ENCODE measurements at regions not wholly inside any gene's neighbourhood (a gene's known extent, or its start where the extent isn't known, plus 50 kb on each side); places are given as distances from the start of the nearest gene placed in this dataset.
"Not testable (repeated sequence)": the region's sequence is repeated elsewhere in the genome, so short reads cannot be mapped to it uniquely, and the experiment has no call there.

GRCh38 chr7:70894799-70895198 lies 237.1 kb upstream of the GALNT17 start:
- TF ChIP-seq CTCF (IDR thresholded peaks at IDR 0.05), result no peak
- no peak for TF ChIP-seq POLR2A (IDR thresholded peaks at IDR 0.05)
- H3K9me3 ChIP-seq, result no peaks in the 10 kb centered on the region
- intact Hi-C loops (cut with DNase I; ENCODE audit: low total_unique reads), result no loop called here
- no peak for DNase-seq
- H3K27me3 ChIP-seq, result no peaks in the 10 kb centered on the region
- no peaks in the 10 kb centered on the region for H3K36me3 ChIP-seq (ENCODE audit: low read depth, missing control alignments)
- WGBS, 2 donors, result 96 to 100% methylated on average over 4 to 6 of the region's 6 CpGs
- H3K27ac ChIP-seq, result no peak overlapping the region
- H3K4me3 ChIP-seq, result no peak overlapping the region
- peaks cover 3% of the 10 kb centered on the region for H3K4me1 ChIP-seq

DNA sequence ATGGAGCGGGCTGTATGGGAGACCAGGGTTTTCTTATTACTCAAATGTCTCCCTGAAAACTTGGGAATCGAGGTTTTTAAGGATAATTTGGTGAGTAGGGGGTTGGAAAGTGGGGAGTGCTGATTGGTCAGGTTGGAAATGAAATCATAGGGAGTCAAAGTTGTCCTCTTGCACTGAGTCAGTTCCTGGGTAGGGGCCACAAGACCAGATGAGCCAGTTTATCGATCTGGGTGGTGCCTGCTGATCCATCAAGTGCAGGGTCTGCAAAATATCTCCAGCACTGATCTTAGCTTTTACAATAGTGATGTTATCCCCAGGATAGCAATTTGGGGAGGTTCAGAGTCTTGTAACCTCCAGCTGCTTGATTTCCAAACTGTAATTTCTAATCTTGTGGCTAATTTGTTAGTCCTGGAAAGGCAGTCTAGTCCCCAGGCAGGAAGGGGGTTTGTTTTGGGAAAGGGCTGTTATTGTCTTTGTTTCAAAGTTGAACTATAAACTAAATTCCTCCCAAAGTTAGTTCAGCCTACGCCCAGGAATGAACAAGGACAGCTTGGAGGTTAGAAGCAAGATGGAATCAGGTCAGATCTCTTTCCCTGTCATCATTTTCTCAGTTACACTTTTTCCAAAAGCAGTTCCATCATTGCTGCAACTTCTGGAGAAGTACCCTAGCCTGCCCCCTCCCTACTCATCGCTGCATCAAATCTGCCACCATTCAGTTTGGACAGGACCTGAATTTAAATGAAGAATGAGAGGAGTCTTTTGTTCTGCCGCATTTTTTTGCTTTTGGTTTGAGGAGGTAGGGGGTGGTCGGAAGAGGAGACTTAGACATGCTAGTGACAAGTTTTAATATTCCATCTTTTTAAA lies 236.4 kb upstream of the GALNT17 start:
- DNase-seq; H3K27me3 ChIP-seq; H3K4me3 ChIP-seq; H3K9me3 ChIP-seq; H3K27ac ChIP-seq; H3K4me1 ChIP-seq; H3K36me3 ChIP-seq (ENCODE audit: low read depth, missing control alignments); intact Hi-C loops (cut with DNase I; ENCODE audit: low total_unique reads): not testable (repeated sequence)
- 69 to 79% methylated on average over 7 of the region's 7 CpGs for WGBS, 2 donors

- H3K27ac ChIP-seq, result no peak overlapping the region
These were observed 224.4 kb upstream of the GALNT17 start for GRCh38 chr7:70907259-70908247.

GRCh38 chr7:70913924-70914323 lies 218.0 kb upstream of the GALNT17 start:
- Histone ChIP-seq H3K36me3 (ENCODE audit: low read depth, missing control alignments) (no peaks in the 10 kb centered on the region), H3K9me3 (no peaks in the 10 kb centered on the region), H3K27ac (no peak overlapping the region), H3K4me1 (no peaks in the 10 kb centered on the region), H3K27me3 (no peaks in the 10 kb centered on the region), H3K4me3 (no peak overlapping the region)
- 85 to 88% methylated on average over 4 of the region's 4 CpGs for WGBS, 2 donors
- TF ChIP-seq POLR2A (IDR thresholded peaks at IDR 0.05) (no peak), CTCF (IDR thresholded peaks at IDR 0.05) (no peak)
- DNase-seq, result no peak
- intact Hi-C loops (cut with DNase I; ENCODE audit: low total_unique reads), result no loop called here

More at GRCh38 chr7:70907259-70908247, 224.4 kb upstream of the GALNT17 start:
- intact Hi-C loops (cut with DNase I; ENCODE audit: low total_unique reads), result no loop called here
- no peaks in the 10 kb centered on the region for H3K9me3 ChIP-seq
- no peak for DNase-seq
- no peak for TF ChIP-seq CTCF (IDR thresholded peaks at IDR 0.05)
- TF ChIP-seq POLR2A (IDR thresholded peaks at IDR 0.05), result no peak
- H3K36me3 ChIP-seq (ENCODE audit: low read depth, missing control alignments), result no peaks in the 10 kb centered on the region
- H3K27me3 ChIP-seq, result no peaks in the 10 kb centered on the region
- no peak overlapping the region for H3K4me3 ChIP-seq
- 77 to 83% methylated on average over 6 of the region's 6 CpGs for WGBS, 2 donors
- H3K4me1 ChIP-seq, result no peaks in the 10 kb centered on the region

DNA sequence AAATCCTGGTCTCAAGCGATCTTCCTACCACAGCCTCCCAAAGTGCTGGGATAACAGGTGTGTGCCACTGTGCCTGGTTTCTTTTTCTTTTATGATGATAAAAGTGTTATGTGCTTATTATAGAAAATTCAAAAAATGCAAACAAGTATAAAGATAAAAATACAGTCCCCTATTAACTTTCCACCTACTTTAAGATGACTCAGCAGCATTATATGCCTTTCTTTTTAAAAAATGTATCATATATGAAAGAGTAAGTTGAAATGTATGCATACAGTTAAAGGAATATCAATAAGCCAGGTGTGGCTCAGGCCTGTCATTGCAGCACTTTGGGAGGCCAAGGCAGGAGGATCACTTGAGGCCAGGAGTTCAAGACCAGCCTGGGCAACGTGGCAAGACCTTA lies 216.9 kb upstream of the GALNT17 start:
- Histone ChIP-seq H3K36me3 (ENCODE audit: low read depth, missing control alignments) (no peaks in the 10 kb centered on the region), H3K4me1 (peaks cover 5% of the 10 kb centered on the region), H3K27ac (no peak overlapping the region), H3K9me3 (no peaks in the 10 kb centered on the region), H3K27me3 (no peaks in the 10 kb centered on the region), H3K4me3 (no peak overlapping the region)
- intact Hi-C loops (cut with DNase I; ENCODE audit: low total_unique reads), result no loop called here
- TF ChIP-seq POLR2A (IDR thresholded peaks at IDR 0.05) (no peak), CTCF (IDR thresholded peaks at IDR 0.05) (no peak)
- no peak for DNase-seq
- WGBS, 2 donors, result 68 to 75% methylated on average over 2 of the region's 2 CpGs
